KBM-7 (cell line): ENCODE measurements at regions not wholly inside any gene's neighbourhood (a gene's known extent, or its start where the extent isn't known, plus 50 kb on each side); places are given as distances from the start of the nearest gene placed in this dataset.

Experiments
- DNase-seq: peaks from one replicate; pipeline ENCODE4 v3.0.0-alpha.2; 2015
- in situ Hi-C: fragments of 300-500 bp; cut with MboI; formaldehyde crosslinking; loops from 2 replicates; pipeline ENCODE4 v1.14.3; 2020; ENCODE audit warnings: low sequenced_read_pairs, low pct_unique_long_range_greater_than_20kb, mixed read lengths

- in situ Hi-C loops = no loop called here
- no peak for DNase-seq
These were observed 1073.3 kb downstream of the ADGRL2 start for GRCh38 chr1:82874041-82874440.

DNA sequence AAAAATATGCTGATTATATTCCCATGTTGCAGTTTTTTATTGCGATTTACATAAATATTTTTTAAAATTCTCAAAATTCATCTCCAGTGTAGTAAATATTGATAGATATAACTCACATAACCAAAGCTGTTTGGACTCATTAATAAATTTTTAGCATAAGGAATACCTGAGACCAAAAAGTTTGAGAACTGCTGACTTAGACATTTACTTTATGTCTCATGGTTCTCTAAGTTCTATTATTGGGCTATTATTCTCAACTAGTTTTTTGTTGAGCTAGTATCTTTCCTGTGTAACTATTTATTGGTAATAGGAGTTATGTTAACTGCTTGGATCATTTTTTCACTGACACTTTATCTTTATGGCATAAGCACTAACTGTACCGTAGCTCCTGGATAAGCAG is 1069.6 kb downstream of the ADGRL2 start:
- no peak for DNase-seq
- in situ Hi-C loops = no loop called here

DNA sequence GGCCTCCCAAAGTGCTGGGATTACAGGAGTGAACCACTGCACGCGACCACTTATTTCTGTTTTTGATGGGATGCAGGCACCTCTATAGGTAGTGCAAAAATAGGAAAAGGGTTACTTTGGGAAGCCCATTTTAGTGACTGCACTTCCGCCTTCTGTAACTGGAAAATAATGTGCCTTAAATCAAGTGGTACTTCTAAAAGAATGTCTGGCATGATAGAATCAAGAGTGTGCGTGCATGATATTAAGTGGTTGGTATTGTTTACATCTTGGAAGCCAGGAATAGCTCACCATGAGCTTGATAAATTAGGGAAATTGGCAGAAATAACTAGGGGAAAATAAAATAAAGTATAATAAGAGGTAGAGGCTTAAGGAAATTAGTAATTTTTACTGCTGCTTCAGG is 1067.0 kb downstream of the ADGRL2 start:
- in situ Hi-C loops = no loop called here

DNA sequence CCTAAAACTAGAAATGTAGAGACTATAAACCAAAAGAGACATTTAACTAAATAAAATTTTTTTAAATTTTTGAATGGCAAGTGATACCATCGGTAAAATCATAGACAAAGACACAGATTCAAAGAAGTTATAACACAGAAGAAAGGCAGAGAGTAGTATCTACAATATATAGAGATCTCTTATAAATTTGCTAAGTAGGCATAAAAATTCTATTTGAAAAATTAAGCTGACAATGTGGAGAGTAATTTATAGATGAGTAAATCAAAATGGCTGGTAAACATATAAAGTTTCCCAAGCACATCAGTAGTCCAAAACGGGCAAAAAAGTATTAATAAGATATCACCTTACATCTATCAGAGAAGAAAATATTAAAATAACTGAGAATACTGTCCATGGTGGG is 1061.0 kb downstream of the ADGRL2 start:
- no peak for DNase-seq
- in situ Hi-C loops = no loop called here

More for the DNA sequence above, 1067.0 kb downstream of the ADGRL2 start:
- no peak for DNase-seq

GRCh38 chr1:82858031-82858430 is 1057.3 kb downstream of the ADGRL2 start:
- in situ Hi-C loops = no loop called here
- no peak for DNase-seq

GRCh38 chr1:82849460-82849859 is 1048.7 kb downstream of the ADGRL2 start:
- DNase-seq = no peak
- in situ Hi-C loops = no loop called here

DNA sequence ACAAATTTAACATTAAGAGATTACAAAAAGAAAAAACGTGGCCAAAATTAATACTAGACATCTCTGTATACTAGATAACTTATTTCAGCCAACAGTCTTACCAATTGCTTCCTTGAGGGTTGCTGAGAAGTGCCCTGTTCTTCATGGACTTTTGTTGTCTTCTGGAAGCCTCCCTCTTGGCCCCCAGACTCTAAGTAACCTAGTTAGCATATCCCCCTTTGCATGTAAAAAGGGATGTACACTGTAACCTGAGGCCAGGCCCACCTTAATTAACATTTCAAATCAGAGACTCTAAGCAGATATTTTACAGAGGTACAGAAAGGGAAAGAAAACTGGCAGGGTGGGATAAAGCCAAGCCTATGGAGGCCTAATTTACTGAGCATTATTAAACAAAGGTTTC is 1047.3 kb downstream of the ADGRL2 start:
- in situ Hi-C loops = no loop called here
- DNase-seq = no peak

GRCh38 chr1:82845866-82846265 is 1045.1 kb downstream of the ADGRL2 start:
- no peak for DNase-seq
- in situ Hi-C loops = no loop called here

- no peak for DNase-seq
- in situ Hi-C loops = no loop called here
These were observed 1044.4 kb downstream of the ADGRL2 start for GRCh38 chr1:82844911-82845827.

DNA sequence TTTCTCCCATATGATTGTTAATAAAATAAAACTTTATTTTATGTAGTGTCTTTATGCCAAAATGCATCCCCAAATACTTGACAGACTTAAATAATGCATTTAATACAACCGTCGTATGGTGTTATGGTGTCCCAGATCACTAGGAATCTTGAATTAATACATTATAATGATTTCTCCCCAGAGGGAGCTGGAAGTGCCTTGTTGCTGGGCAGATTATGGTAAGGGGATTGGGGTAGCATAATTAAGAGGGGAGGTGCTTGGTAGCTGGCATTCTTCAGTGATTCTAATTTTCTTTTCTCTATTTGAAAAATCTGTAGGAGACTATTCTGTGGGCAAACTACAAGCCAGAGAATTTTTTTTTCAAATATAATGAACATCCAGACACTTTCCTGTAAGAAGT is 1043.7 kb downstream of the ADGRL2 start:
- DNase-seq = no peak
- in situ Hi-C loops = no loop called here

DNA sequence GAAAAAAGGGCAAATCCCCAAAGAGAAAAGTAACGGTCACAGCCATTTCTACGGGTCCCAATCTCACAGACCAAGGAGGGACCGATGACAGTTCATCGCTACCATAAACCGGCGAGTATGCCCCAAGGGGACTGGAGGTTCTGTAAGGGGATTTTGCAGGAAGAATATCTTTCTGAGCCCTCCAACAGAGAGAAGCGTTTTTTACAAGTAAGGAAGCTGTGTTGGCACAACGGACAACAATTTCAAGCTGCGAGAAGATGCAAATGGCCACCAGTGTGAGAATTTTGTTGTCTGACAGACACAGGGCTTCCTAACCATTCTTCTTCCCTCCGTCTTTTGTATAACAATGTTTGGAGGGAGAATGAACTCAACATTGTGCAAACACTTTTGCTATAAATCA is 1043.1 kb downstream of the ADGRL2 start:
- DNase-seq = no peak
- in situ Hi-C loops = no loop called here

DNA sequence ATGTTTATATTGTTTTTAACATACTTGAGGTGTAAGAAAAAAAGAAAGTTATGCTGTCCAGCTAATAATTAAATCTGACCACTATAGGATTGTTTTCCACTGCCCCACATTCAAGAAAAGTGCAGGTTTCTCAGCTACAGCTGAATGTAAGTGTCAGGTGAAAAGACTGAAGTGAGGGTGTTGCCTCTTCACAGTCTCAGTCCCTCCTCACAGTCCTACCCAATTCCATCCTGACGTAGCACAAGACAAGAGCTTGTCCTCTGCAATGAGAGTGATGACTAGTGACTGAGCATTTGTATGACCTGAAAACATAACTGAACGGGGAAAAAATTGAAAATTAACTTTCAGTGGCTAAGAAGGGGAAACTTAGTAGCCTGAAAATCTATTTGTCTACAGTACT is 1039.5 kb downstream of the ADGRL2 start:
- in situ Hi-C loops = no loop called here
- no peak for DNase-seq

- in situ Hi-C loops = no loop called here
These were observed 1037.2 kb downstream of the ADGRL2 start for GRCh38 chr1:82837766-82838465.

DNA sequence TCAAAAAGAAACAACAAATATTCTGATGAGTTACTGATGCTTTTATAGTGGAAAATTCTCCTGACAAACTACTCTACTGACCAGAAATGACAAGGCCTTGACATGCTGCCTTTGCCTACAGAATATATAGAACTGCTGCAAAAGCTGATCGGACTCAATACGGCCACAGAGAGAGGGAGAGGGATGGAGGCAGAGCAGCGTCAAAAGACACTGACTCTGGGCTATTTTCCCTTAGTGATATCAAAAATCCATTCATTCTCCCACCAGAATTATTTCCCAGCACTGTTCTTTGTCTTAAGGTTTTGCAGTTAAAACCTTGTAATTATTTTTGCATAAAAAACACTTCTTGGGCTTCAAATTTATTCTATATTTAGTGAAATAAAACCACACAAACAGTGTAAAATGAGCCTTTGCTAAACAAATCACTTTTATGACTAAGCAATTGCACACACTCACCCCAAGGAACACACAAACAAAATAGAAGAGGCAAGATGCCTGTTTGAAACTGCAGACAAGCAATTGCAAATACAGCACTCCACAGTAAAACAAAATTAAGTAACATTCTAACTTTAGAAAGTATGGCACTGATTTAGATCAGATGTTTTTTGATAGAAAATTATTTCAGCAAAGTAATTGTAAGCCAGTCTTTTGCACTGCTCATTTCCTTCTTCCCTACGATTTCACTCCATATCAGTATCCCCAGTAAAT is 1036.4 kb downstream of the ADGRL2 start:
- in situ Hi-C loops = no loop called here
- no peak for DNase-seq

More at GRCh38 chr1:82837766-82838465, 1037.2 kb downstream of the ADGRL2 start:
- DNase-seq = no peak

GRCh38 chr1:82836213-82836972 is 1035.7 kb downstream of the ADGRL2 start:
- no peak for DNase-seq
- in situ Hi-C loops = no loop called here

DNA sequence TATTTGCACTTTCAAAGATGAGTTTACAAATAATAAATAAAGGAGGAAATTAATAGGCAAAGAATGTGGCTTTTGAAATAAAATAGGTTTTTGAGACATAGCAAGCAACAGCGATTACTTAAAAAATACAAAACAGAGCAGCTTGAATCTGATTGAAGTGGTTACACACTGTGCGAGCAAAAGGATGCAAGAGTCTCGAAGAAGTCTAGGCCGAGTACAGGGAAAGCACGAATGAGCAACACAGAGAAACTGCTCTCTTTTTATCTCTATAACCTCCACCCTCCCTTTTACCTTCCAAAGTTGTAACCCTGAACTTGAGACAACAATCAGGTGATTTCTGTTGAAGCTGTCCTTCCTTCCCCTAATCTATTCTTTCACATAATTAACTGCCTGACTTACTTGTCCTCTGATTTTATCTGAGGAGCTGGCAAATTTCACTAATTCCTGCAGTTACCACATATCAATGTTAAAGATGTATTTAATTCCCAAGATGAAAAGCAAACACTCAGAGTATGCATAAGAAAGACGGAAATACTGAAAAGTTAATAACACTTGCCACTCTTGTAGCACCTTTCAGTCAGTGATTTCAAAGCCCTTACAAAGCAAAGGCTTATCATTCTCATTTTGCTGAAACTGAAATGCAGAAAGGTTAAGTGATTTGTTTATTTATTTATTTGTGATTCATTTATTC is 1030.1 kb downstream of the ADGRL2 start:
- no peak for DNase-seq

DNA sequence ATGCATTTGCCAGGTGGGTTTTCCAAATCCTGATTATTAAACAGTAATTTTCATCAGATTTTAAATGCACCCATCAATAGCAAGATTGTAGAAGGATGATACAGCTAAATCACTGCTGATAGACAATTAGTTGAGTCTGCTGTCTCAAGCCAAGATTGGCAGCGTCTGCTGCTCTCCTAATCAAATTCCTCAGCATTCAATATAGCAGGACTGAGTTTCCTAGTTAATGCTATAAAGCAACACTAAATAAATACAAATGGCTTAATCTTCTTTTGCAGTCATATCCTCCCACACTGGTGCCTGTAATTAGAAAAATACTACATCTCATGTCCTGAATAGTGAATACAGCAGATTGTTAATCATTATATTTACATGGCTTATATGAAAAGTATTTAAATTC is 1028.8 kb downstream of the ADGRL2 start:
- in situ Hi-C loops = no loop called here
- DNase-seq = no peak

More for the DNA sequence above, 1030.1 kb downstream of the ADGRL2 start:
- in situ Hi-C loops = no loop called here

DNA sequence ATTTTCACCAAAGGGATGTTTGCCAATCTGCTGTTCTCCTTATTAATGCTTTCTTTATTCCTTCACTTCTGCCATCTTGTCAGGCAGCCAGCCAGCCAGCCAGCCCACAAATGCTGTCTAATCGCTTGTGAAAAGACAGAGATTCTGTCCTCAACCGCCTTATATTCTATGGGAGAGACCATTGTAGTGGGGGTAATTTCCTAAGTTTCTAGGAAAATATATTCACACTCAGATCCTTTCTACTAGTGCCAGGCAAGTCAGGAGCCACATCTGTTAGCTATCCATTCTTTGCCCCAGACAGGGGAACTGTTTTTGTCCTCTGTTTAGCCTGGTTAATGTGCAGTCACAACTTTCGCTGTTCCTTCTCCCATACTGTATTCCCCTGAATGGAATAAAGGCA is 1023.1 kb downstream of the ADGRL2 start:
- in situ Hi-C loops = no loop called here
- DNase-seq = no peak

DNA sequence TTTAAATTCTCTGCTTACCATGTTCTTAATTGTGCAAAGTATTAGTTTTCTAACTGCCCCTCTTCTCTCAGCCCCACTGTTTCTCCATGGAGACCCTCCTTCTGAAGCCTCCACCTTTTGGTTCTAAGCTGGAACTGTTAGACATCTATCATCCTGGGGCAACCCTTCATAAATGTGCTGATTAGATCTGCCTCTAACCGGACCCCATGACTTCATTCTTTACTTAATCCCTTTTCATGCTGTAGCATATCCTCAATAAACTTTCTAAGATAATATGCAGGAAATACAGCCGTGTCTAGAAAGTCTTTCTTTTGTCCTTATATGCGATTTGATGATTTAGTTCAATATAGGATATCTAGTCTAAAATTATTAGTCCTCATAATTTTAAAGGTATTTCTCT is 1020.1 kb downstream of the ADGRL2 start:
- in situ Hi-C loops = no loop called here
- no peak for DNase-seq
